ENCODE measurements at regions not wholly inside any gene's neighbourhood (a gene's known extent, or its start where the extent isn't known, plus 50 kb on each side); places are given as distances from the start of the nearest gene placed in this dataset.

GRCh38 chr15:35244227-35244626 is 159.1 kb upstream of the NANOGP8 start:
- TF ChIP-seq FOXK2 (IDR thresholded peaks at IDR 0.05), result no peak
- TF ChIP-seq NFRKB (IDR thresholded peaks at IDR 0.05), result no peak
- TF ChIP-seq LEF1 (IDR thresholded peaks at IDR 0.05; ENCODE audit: borderline replicate concordance), result no peak
- no peak for TF ChIP-seq ZNF384 (IDR thresholded peaks at IDR 0.05)
- TF ChIP-seq FOXM1 (IDR thresholded peaks at IDR 0.05; ENCODE audit: borderline replicate concordance), result no peak
- no peak for TF ChIP-seq SUZ12 (IDR thresholded peaks at IDR 0.05)
- TF ChIP-seq HDGF (IDR thresholded peaks at IDR 0.05; ENCODE audit: borderline replicate concordance), result no peak
- TF ChIP-seq FOXA1 (IDR thresholded peaks at IDR 0.05), result no peak
- no peak for TF ChIP-seq CTBP1 (IDR thresholded peaks at IDR 0.05; ENCODE audit: borderline replicate concordance)
- TF ChIP-seq SP1 (IDR thresholded peaks at IDR 0.05), result no peak
- no peak for TF ChIP-seq TARDBP (IDR thresholded peaks at IDR 0.05)

Measured in HEK293T (cell line).